GM19463 (cell line): ENCODE measurements at regions not wholly inside any gene's neighbourhood (a gene's known extent, or its start where the extent isn't known, plus 50 kb on each side); places are given as distances from the start of the nearest gene placed in this dataset.

Experiments
- ATAC-seq: cut with Tn5 transposase; IDR thresholded peaks from one replicate; pipeline ENCODE4 v1.9.1; 2021; ENCODE audit warnings: mild to moderate bottlenecking, moderate library complexity; ENCODE audit not compliant: unreplicated experiment

GRCh38 chr5:9861666-9862256 is 231.6 kb upstream of the TAS2R1 start:
- no peak for ATAC-seq

DNA sequence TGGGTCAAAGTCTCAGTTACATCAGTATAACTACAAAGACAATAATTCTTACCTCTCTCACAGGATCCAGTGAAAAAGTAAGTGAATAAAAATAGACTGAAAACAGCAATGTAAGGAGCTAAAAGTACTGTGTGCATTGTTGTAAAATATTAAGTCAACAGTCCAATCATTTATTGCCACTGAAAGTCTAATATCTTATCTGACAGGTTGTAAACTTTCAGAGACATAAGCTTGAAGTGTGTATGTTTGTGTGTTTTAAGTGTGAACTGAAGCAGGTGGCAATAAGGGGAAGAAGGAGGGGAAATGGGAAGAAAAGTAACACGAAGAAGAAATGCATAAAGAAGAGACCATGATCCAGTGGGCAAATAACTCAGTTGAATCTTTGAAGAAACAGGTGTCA is 229.7 kb upstream of the TAS2R1 start:
- no peak for ATAC-seq

- no peak for ATAC-seq
Measured at GRCh38 chr5:9858043-9858442, 227.9 kb upstream of the TAS2R1 start.

DNA sequence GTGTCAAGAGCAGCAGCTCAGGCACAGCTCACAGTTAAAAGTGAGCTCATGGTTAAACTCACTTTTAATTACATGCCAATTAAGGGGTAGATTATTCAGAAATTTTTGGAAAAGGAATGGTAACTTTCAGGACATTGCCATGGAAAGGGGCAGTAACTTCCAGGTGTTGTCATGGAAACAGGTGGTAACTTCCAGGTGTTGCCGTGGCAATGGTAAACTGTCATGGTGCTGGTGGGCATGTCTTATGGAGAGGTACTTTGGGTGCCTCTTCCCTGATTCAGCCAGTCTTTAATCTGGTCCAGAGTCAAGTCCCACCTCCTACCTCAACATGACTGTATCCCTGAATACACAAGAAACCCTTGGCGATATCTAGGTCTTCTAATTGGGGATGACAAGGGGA is 223.2 kb upstream of the TAS2R1 start:
- no peak for ATAC-seq

DNA sequence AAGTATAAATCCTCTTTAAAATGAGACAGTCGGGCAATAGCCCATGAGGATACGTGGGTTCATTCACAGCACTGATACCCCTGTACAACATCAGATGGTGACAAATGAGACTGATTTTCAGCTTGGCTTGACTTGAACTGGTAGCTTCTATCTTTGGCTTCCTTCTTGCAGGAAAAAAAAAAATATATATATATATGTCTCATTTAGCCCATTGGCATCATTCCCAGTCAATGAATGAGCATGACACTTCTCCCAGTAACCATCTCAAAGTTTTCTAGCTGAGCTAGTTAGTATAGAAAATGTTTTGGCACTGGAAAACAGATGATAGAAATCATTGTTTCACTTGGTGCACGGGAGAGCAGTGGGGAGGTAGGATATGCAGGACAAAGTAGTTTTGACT is 222.5 kb upstream of the TAS2R1 start:
- ATAC-seq, result no peak

- ATAC-seq, result no peak
Measured at GRCh38 chr5:9851458-9851857, 221.3 kb upstream of the TAS2R1 start.

DNA sequence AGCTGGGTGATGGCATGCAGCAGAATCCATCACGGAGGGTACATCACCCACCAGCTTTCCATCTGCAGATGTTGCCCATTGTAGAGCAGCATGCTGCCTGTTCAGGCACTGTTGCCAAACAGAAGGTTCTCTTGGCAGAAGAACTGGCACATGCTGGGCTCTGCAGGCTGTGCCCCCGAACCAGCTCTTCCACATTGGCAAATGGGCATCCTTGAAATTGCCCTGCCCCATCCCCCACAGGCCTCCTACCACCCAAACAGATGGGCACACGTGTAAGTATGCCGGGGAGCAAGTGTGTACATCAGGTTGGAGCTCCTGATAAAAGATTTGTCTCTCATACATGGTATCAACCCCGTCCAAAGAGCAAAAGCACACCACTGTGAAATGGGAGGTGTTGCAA is 220.3 kb upstream of the TAS2R1 start:
- no peak for ATAC-seq

DNA sequence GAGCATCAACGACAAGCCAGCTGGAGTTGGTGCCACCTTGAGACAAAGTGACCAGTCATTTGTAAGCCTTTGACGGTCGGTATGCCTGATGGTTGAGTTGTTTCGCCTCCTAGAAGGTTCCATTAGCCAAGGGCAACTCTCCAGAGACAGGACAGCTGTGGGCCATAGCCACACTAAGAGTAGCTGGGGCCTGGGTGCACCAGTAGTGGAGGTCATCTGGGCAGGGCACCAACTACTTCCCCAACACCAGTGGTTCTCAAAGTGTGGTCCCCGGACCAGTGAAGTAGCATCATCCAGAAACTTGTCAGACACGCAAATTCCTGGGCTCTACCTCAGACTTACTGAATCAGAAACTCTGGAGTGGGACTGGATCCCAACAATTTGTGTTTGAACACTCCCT is 217.5 kb upstream of the TAS2R1 start:
- no peak for ATAC-seq

DNA sequence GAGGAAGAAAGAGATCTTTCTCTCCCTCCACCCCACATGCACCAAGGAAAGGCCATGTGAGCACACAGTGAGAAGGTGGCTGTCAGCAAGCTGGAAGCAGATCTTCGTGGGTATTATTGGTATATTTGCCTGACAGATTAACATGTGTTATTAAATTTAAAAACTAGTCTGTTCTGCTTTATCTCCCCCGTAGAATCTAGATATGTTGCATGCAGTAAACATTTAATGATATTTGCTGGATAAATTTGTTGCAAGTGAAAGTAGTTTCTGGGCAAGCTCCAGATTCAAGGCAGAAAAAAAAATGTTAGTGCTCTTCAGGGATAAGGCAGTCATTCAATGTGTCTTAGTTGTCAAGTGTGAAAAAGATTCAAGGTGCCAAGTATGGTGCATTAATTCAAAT is 215.0 kb upstream of the TAS2R1 start:
- no peak for ATAC-seq

- no peak for ATAC-seq
Measured at GRCh38 chr5:9841516-9842170, 211.5 kb upstream of the TAS2R1 start.

DNA sequence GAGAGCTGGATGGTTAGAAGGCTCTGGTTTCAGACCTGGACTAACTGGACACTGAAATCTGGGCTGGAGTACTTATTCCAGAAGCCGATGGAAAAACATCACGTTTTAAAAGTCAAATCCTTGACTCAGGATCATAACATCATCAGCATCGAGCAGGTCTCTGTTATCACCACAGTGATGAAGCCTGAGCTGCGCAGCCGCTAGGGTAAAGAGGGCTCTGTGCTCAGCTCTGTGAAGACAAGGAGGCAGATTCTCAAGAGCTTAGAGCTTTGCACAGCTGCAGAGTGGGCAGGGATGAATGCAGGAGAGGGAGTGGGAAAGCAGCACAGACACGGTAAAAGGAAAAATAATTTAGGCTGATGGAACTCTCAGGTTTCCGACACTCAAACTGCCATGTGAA is 208.8 kb upstream of the TAS2R1 start:
- ATAC-seq, result no peak

DNA sequence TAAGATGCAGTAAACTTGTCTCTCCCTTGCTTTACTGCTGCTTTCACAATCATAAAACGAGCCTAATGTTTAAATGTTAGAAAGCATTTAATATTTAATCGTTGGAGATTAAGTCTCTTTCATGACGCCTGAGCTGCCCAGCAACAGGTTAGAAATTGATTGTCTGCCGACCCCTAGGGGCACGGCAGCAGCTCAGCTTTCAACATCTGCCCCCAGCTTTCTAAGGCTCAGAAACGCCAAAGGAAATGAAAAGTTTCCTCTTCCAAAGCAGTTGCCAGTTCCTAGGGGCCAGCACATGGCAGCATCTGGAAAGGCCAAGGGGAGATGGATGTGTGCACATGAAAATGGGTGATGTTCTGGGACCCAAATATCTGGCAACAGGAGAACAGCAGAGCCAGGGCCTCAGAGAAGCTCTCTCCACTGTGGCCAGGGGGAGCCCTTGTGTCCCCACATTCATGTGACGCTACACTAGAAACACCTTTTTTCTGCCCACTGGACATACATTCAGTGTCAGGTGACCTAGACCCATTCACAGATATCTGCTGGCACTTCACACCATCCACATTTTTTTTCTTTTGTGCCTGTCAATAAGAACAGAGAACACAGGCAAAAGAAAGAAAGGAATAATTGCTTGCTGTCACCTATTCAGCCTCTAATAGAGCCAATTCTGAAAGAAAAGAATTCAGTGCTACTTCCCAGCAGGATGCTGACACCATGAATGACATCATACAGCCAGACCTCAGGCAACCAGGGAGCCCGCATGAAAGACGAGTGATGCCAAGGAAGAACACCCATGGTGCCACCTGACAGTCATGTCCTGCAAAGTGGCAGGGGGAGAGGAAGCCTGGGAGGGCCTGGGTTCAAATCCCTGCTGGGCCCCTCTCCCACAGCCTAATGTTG is 205.0 kb upstream of the TAS2R1 start:
- no peak for ATAC-seq

GRCh38 chr5:9833871-9834270 is 203.7 kb upstream of the TAS2R1 start:
- no peak for ATAC-seq

DNA sequence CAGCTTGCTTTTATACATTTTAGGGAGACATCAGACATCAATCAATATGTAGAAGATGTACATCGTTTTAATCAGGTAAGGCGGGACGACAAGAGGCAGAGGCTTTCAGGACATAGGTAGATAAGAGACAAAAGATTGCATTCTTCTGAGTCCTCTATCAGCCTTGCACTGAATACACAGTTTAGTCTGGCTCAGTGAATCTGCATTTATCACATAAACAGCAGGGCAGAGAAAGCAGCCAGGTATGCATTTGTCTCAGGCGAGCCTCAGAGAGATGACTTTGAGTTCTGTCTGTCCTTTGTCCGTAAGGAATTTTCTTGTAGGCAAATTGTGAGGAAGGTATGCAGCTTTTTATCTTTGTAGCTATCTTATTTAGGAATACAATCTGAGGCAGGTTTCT is 202.8 kb upstream of the TAS2R1 start:
- ATAC-seq, result no peak

- ATAC-seq, result no peak
Measured at GRCh38 chr5:9831823-9832222, 201.7 kb upstream of the TAS2R1 start.

DNA sequence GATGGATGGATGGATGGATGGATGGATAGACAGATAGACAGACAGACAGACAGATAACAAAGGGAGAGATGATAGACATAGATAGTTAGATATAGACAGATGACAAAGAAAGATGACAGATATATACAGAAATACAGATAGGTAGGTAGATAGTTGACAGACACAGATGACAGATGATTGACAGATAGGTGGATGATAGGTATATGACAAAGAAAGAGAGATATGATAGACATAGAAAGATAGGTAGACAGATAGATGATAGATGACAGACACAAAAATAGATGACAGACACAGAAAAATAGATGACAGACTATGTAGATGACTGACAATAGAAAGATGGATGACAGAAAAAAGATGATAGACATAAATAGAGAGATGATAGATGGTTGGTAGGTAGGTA is 200.0 kb upstream of the TAS2R1 start:
- ATAC-seq, result no peak

GRCh38 chr5:9829621-9830020 is 199.5 kb upstream of the TAS2R1 start:
- no peak for ATAC-seq

- no peak for ATAC-seq
Measured at GRCh38 chr5:9820691-9821449, 190.7 kb upstream of the TAS2R1 start.

DNA sequence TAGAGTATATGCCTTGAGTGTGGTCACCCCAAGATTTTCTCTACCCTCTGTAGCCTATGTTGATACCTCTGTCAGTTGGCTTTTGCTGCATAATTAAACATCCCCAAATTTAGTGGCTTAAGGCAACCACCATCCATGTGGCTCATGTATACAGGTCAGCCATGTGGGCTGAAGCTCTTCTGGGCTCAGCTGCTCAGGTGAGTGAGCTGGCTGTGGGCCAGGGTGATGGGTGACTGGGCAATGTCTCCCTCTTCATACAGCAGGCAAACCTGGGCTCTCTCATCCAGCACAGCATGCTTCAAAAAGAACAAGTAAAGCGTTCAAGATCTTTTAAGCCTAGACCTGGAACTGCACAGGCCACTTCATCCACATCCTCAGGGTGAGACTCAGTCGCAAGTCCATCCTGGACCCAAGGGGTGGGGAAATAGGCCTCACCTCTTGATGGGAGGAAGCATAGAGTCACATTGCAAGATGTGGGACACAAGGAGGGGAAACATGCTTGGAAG is 188.2 kb upstream of the TAS2R1 start:
- ATAC-seq, result no peak

DNA sequence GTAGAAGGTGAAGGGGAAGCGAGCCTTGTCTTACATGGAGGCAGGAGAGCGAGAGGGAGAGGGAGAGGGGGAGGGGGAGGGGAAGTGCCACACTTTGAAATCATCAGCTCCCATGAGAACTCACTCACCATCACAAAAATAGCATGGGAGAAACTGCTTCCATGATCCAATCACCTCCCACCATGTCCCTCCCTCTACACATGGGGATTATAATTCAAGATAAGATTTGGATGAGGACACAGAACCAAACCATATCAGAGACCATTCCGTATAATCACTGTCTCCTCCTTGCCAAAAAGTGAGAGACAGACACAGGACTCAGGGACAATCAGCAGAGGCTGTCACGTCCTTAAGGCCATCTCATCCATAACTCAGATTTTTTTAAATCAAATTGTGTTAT is 187.7 kb upstream of the TAS2R1 start:
- no peak for ATAC-seq

- ATAC-seq, result no peak
Measured at GRCh38 chr5:9815051-9815450, 184.9 kb upstream of the TAS2R1 start.
